22Rv1 (cell line): ENCODE measurements at regions not wholly inside any gene's neighbourhood (a gene's known extent, or its start where the extent isn't known, plus 50 kb on each side); places are given as distances from the start of the nearest gene placed in this dataset.

Experiments used
- H3K27ac ChIP-seq: fragments of 450-650 bp; 2 replicates; pipeline ENCODE4 v1.5.1; 2017
- ZFX ChIP-seq: fragments of 450-650 bp; IDR thresholded peaks from 2 replicates; pipeline ENCODE4 v1.6.1; 2017; ENCODE audit warnings: antibody characterized with exemption, borderline replicate concordance
- TF ChIP-seq, protein P1 (sequence below): fragments of 450-650 bp; IDR thresholded peaks from 2 replicates; pipeline ENCODE4 v1.5.1; 2017; ENCODE audit warnings: mild to moderate bottlenecking

- no peak overlapping the region for H3K27ac ChIP-seq
- TF ChIP-seq, protein P1, sequence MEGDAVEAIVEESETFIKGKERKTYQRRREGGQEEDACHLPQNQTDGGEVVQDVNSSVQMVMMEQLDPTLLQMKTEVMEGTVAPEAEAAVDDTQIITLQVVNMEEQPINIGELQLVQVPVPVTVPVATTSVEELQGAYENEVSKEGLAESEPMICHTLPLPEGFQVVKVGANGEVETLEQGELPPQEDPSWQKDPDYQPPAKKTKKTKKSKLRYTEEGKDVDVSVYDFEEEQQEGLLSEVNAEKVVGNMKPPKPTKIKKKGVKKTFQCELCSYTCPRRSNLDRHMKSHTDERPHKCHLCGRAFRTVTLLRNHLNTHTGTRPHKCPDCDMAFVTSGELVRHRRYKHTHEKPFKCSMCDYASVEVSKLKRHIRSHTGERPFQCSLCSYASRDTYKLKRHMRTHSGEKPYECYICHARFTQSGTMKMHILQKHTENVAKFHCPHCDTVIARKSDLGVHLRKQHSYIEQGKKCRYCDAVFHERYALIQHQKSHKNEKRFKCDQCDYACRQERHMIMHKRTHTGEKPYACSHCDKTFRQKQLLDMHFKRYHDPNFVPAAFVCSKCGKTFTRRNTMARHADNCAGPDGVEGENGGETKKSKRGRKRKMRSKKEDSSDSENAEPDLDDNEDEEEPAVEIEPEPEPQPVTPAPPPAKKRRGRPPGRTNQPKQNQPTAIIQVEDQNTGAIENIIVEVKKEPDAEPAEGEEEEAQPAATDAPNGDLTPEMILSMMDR, result no peak
- no peak for TF ChIP-seq ZFX
These were observed 343.0 kb downstream of the MFSD1 start for GRCh38 chr3:159144891-159145290.

GRCh38 chr3:159146392-159146791 is 344.5 kb downstream of the MFSD1 start:
- TF ChIP-seq ZFX, result no peak
- TF ChIP-seq, protein P1, result no peak
- no peak overlapping the region for H3K27ac ChIP-seq

DNA sequence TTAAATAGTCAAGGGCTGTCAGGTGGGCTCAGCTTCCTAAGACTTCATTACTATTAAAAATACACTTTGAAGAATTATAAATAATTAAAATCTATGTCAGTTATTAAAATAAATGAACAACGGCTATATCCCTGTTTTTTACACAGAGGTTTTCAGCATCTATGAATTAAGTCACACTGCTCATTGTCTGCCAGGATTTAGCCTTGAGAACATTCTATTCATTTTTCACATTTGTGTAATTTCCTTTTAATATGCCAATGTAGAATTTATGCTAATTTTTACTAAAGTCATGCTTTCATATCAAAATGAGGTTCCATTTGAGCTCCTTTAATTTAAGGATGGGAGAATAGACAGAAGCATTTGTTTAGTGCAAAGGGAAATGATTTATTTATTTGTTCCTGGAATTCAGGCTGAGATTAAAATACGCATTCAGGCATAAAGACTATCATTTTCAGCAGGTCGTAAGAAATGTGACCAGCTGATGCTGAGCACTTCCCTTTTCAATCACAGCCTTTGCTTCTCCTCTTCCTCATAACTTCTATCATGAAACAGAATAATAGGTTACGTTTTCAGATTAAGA is 345.1 kb downstream of the MFSD1 start:
- TF ChIP-seq ZFX, result no peak
- H3K27ac ChIP-seq, result no peak overlapping the region

DNA sequence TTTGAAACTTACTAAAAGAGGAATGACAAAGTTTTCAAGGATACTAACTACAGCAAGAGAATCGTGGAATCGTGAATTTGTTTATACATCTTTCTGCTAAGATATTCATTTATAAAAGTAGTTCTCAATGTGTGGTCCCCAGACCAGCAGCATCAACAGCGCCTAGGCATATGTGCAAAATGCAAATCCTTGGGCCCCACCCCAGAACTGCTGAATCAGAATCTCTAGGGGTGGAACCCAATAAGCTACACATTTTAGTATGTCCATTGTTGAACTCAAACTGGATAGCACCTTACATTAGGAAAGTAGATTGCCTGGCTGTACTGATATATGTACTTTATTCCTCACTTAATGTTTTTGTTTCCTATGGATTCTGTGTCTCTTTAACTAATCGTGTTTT is 346.0 kb downstream of the MFSD1 start:
- no peak overlapping the region for H3K27ac ChIP-seq
- TF ChIP-seq ZFX, result no peak
- TF ChIP-seq, protein P1, result no peak

DNA sequence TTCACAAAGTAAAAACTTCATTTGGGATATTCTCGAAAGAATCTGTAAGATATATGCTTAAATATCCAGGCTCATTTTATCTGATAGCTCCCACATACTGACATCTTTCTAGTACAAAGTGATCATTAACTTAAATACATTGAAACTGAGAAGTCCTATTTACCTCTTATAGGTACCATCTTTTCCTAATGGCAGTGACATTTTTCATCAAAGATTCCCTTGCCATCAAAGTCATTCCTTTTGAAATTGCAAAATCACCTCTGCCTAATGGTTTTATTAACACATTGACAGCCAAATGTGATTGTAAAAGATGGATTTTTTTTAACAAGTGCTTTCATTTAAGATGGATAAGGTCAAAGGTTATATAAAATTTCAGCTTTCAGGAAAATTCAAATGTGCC is 346.6 kb downstream of the MFSD1 start:
- no peak overlapping the region for H3K27ac ChIP-seq
- TF ChIP-seq ZFX, result no peak
- TF ChIP-seq, protein P1, result no peak

DNA sequence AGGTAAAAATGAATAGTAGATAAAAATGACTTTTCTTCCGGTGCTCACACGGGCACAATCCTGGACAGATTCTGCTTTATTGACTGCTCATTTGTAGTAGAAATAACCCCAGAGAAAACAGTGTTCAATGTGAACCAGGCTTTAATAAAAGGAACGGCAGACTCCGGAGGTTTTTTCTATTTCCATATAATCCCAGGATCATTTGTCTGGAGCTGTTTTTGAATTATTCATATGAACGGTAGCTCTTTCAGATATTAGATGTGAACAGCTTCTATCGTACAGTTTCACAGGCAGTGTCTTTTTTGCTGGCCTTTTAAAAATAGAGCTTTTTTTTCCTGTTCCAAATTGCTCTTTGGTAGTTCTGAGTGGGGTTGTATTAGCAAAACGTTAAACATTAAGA is 347.3 kb downstream of the MFSD1 start:
- no peak overlapping the region for H3K27ac ChIP-seq
- TF ChIP-seq ZFX, result no peak
- TF ChIP-seq, protein P1, result no peak

- TF ChIP-seq ZFX, result no peak
- TF ChIP-seq, protein P1, result no peak
- no peak overlapping the region for H3K27ac ChIP-seq
These were observed 347.8 kb downstream of the MFSD1 start for GRCh38 chr3:159149633-159150032.

GRCh38 chr3:159150180-159150579 is 348.3 kb downstream of the MFSD1 start:
- H3K27ac ChIP-seq, result no peak overlapping the region
- TF ChIP-seq ZFX, result no peak
- TF ChIP-seq, protein P1, result no peak
